ENCODE measurements at regions not wholly inside any gene's neighbourhood (a gene's known extent, or its start where the extent isn't known, plus 50 kb on each side); places are given as distances from the start of the nearest gene placed in this dataset.
"Not testable (repeated sequence)": the region's sequence is repeated elsewhere in the genome, so short reads cannot be mapped to it uniquely, and the experiment has no call there.

DNA sequence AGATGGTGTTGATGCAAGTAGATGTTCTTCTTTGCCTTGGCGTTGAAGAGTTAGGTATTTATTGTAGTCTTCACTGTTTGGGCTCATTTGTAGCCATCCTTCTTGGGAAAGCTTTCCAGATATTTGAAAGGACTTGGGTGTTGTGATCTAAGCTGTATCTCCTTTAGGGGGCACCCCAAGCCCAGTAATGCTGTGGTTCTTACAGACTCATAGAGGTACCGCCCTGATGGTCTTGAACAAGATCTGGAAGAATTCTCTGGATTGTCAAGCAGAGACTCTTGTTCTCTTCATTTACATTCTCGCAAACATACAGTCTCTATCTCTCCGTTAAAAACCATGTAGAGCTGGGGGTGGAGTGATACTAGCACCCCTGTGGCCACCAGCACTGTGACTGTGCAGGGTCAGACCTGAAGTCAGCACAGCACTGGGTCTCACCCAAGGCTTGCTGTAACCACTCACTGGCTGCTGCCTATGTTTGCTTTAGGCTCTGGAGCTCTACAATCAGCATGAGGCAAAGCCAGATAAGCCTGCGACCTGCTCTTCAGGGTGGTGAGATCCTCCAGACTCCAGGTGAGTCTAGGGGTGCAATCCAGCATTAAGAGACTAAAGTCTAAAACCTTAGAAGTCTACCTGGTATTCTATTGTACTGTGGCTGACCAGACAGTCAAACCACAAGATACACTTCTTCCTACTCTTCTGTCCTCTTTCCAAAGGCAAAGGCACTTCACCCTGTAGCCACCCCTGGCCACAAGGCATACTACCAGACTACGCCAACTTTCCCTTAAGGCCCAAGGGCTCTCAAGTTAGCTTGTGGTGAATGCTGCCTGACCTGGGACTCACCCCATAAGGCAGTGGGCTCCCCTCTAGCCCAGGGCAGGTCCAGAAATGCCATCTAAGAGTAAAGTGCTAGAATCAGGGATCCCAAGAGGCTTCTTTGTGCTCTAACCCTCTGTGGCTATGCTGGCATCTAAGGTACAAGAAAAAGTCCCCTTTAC, 209.7 kb upstream of the TMEM196 start:
- H3K27me3 ChIP-seq (ENCODE audit: control insufficient read depth, insufficient read depth): no peaks in the 10 kb centered on the region
- intact Hi-C loops (cut with DNase I): no loop called here
- no peaks in the 10 kb centered on the region for H3K4me1 ChIP-seq (ENCODE audit: control insufficient read depth, insufficient read depth, low read length)
- DNase-seq (peak; percentile 16 to 48 (median 23)), ATAC-seq (no peak)
- no peaks in the 10 kb centered on the region for H3K9me3 ChIP-seq (ENCODE audit: control insufficient read depth, low read length)
- 49% methylated on average over 6 of the region's 6 CpGs for WGBS
- H3K27ac ChIP-seq (ENCODE audit: low read length): no peak overlapping the region
- H3K4me3 ChIP-seq (ENCODE audit: low read length): no peak overlapping the region

DNA sequence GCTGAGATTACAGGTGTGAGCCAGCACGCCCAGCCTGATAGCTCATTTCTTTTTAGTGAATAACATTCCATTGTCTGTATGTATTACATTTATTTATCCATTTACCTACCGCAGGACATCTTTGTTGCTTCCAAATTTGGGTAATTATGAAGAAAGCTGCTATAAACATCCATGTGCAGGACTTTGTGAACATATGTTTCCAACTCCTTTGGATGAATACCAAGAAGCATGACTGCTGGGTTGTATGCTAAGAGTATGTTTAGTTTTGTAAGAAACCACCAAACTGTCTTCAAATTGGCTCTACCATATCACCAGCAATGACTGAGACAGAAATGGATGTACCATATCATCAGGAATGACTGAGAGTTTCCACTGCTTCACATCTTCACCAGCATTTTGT, 200.2 kb upstream of the TMEM196 start:
- DNase-seq (no peak), ATAC-seq (no peak)
- H3K4me3 ChIP-seq (ENCODE audit: low read length): no peak overlapping the region
- H3K9me3 ChIP-seq (ENCODE audit: control insufficient read depth, low read length): no peaks in the 10 kb centered on the region
- no peaks in the 10 kb centered on the region for H3K27me3 ChIP-seq (ENCODE audit: control insufficient read depth, insufficient read depth)
- no peaks in the 10 kb centered on the region for H3K4me1 ChIP-seq (ENCODE audit: control insufficient read depth, insufficient read depth, low read length)
- no peak overlapping the region for H3K27ac ChIP-seq (ENCODE audit: low read length)
- intact Hi-C loops (cut with DNase I): no loop called here
- WGBS: 92% methylated on average over 2 of the region's 2 CpGs

DNA sequence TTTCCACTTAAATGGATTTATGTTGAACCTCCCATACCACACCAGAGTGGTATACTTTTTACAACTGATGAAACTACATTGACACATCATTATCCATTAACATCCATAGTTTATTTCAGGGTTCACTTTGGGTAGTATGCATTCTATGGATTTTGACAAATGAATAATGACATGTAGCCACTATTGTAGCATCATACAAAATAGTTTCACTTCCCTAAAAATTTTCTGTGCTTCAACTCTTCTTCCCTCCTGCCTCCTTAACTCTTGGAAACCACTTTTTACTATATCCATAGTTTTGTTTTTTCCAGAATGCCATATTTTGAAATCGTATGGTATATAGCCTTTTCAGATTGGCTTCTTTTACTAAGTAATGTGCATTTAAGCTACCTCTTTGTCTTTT, 199.5 kb upstream of the TMEM196 start:
- Histone ChIP-seq H3K27ac (ENCODE audit: low read length) (no peak overlapping the region), H3K4me3 (ENCODE audit: low read length) (no peak overlapping the region), H3K4me1 (ENCODE audit: control insufficient read depth, insufficient read depth, low read length) (no peaks in the 10 kb centered on the region), H3K9me3 (ENCODE audit: control insufficient read depth, low read length) (no peaks in the 10 kb centered on the region), H3K27me3 (ENCODE audit: control insufficient read depth, insufficient read depth) (no peaks in the 10 kb centered on the region)
- whole genome bisulfite sequencing: 74% methylated on average over 1 of the region's 1 CpG
- intact Hi-C loops (cut with DNase I): no loop called here
- ATAC-seq: no peak
- no peak for DNase-seq

DNA sequence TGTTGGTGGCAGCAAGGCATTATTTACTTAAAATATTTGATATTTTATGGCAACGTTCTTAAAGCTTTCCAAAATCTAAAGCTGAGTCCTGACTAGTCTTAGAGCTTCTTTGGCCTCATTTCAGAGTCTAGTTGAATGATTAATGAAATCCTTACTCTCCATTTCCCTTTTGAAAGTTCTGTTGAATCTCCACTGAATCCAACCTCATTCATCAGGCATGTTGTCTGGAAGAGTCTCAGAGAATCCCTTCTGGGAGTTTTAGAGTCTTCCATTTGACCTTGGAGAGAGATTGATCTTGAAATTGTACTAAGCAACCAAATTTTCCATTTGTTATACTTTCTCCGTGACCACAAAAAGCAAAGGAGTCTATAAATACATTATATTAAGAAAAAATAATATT, 198.5 kb upstream of the TMEM196 start:
- H3K9me3 ChIP-seq (ENCODE audit: control insufficient read depth, low read length): no peaks in the 10 kb centered on the region
- ATAC-seq (no peak), DNase-seq (no peak)
- H3K27ac ChIP-seq (ENCODE audit: low read length): no peak overlapping the region
- intact Hi-C loops (cut with DNase I): no loop called here
- H3K27me3 ChIP-seq (ENCODE audit: control insufficient read depth, insufficient read depth): no peaks in the 10 kb centered on the region
- H3K4me1 ChIP-seq (ENCODE audit: control insufficient read depth, insufficient read depth, low read length): no peaks in the 10 kb centered on the region
- H3K4me3 ChIP-seq (ENCODE audit: low read length): no peak overlapping the region
- WGBS: 76% methylated on average over 2 of the region's 2 CpGs

DNA sequence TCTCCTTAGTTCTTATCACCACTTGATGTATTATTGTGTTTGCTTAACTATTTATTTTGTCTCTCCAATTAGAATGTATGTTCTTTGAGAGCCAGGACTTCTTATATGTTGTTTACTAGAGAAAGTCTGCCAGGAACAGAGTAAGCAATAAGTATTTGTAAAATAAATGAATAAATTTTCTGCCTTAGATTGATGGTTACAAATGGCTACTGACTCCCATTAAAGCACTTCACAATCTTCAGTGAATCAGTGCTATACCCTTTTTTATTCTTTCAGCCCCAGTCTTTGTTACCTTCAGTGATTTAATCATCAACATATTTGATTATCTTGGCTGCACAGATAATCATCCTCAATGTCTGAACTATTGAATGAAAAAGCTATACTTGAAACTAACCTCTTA, 197.1 kb upstream of the TMEM196 start:
- intact Hi-C loops (cut with DNase I): no loop called here
- DNase-seq: no peak
- no peak overlapping the region for H3K4me3 ChIP-seq (ENCODE audit: low read length)
- H3K27ac ChIP-seq (ENCODE audit: low read length): no peak overlapping the region
- H3K4me1 ChIP-seq (ENCODE audit: control insufficient read depth, insufficient read depth, low read length): no peaks in the 10 kb centered on the region
- H3K27me3 ChIP-seq (ENCODE audit: control insufficient read depth, insufficient read depth): no peaks in the 10 kb centered on the region
- H3K9me3 ChIP-seq (ENCODE audit: control insufficient read depth, low read length): no peaks in the 10 kb centered on the region
- no peak for ATAC-seq

DNA sequence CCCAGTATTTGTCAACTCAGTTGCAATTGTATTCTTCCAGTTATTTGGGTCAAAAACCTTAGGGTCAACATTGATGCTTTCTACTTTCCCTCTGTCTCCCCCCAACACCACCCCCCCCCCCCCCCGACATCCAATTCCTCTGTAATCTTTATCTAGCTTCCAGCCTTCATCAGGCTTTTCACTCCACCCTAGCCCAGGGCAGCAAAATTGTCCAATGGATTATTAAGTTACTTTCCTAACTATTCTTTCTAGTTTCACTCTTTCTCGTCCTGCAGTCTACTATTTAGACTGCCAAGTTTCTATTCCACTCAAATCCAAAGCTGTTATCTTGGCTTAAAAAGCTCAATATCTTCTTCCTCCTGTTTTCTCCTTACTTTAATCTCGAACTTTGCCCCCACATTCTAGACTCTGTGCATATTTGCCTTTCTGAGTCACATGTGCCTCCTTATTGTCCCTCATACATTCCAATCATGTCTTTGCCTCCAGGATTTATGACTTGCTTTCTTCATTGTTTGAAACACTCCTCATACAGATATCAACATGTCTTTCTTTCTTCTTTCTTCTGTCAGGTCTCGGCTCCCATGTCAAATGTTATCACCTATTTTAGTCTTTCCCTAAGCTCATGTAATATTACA, 196.6 kb upstream of the TMEM196 start:
- H3K9me3 ChIP-seq (ENCODE audit: control insufficient read depth, low read length): no peaks in the 10 kb centered on the region
- no peaks in the 10 kb centered on the region for H3K27me3 ChIP-seq (ENCODE audit: control insufficient read depth, insufficient read depth)
- WGBS: 19% methylated on average over 4 of the region's 4 CpGs
- no peak for ATAC-seq
- H3K4me1 ChIP-seq (ENCODE audit: control insufficient read depth, insufficient read depth, low read length): no peaks in the 10 kb centered on the region
- no peak for DNase-seq
- intact Hi-C loops (cut with DNase I): no loop called here
- H3K4me3 ChIP-seq (ENCODE audit: low read length): no peak overlapping the region
- no peak overlapping the region for H3K27ac ChIP-seq (ENCODE audit: low read length)

DNA sequence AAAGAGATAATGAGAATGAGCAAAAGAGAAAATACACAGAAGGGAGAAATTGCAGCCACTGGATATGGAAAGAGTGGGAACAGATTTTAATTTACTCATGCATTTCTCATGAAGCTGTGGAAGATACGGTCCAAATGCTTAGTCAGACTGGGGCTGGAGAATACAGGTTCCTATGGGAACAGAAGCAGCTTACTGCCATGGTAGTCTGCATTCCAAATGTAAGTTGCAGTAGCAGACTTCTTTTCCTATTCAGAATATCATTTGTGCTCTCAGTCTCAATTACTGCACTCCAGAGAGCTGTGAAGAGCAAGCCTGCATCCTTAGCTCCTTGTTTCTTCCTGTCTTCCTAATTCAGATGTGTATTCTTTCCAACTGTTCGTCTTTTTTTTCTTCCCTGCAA, 190.8 kb upstream of the TMEM196 start:
- peak; percentile 38 to 55 for ATAC-seq
- DNase-seq: no peak
- no peaks in the 10 kb centered on the region for H3K9me3 ChIP-seq (ENCODE audit: control insufficient read depth, low read length)
- intact Hi-C loops (cut with DNase I): no loop called here
- WGBS: 40% methylated on average over 2 of the region's 2 CpGs
- no peak overlapping the region for H3K27ac ChIP-seq (ENCODE audit: low read length)
- H3K4me1 ChIP-seq (ENCODE audit: control insufficient read depth, insufficient read depth, low read length): no peaks in the 10 kb centered on the region
- H3K27me3 ChIP-seq (ENCODE audit: control insufficient read depth, insufficient read depth): no peaks in the 10 kb centered on the region
- no peak overlapping the region for H3K4me3 ChIP-seq (ENCODE audit: low read length)

DNA sequence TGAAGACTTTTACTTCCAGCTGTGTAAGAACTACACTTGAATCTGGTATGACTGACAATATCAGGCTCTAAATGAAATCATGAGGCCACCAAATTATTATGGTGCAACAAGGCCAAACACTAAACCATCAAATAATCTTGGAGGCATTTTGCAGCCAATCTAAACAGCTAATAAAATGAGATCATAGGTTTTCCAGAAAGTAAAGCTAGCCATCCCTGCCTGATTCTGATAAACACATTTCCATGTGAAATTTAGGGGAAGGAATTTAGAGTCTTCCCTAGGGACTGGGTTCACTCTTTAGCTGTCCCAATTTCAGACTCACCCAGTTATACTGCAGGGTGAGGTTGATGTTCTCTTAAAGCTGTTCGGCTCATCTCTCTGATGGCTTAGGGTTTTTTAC, 190.3 kb upstream of the TMEM196 start:
- intact Hi-C loops (cut with DNase I): no loop called here
- peak; percentile 45 to 49 for ATAC-seq
- 64% methylated on average over 1 of the region's 1 CpG for WGBS
- no peak overlapping the region for H3K27ac ChIP-seq (ENCODE audit: low read length)
- H3K4me1 ChIP-seq (ENCODE audit: control insufficient read depth, insufficient read depth, low read length): no peaks in the 10 kb centered on the region
- DNase-seq: no peak
- no peaks in the 10 kb centered on the region for H3K27me3 ChIP-seq (ENCODE audit: control insufficient read depth, insufficient read depth)
- no peak overlapping the region for H3K4me3 ChIP-seq (ENCODE audit: low read length)
- H3K9me3 ChIP-seq (ENCODE audit: control insufficient read depth, low read length): no peaks in the 10 kb centered on the region

DNA sequence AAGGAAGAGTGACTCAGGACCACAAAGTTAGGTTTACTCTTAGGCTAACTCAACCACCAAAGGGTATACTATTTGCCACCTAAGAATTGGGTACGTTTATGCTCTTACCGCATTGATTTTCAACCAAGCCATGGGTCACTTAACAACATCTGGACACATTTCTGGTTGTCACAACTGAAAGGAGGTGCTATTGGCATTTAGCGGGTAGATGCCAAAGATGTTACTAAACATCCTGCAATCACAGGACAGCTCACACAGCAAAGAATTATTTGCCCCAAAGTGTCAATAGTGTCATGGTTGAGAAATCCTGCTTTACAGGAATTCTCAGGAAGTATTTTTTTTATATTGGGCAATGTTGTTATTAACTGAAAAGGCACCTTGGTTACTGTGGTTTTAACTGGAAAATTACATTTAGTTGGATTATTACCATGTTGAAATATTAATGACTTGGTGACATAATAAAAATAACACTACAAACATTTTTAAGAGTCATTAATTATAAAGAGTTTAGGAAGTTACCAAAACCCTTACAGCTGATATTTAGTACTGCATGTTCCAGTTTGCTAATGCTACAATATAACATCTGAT, 185.0 kb upstream of the TMEM196 start:
- ATAC-seq: no peak
- intact Hi-C loops (cut with DNase I): no loop called here

DNA sequence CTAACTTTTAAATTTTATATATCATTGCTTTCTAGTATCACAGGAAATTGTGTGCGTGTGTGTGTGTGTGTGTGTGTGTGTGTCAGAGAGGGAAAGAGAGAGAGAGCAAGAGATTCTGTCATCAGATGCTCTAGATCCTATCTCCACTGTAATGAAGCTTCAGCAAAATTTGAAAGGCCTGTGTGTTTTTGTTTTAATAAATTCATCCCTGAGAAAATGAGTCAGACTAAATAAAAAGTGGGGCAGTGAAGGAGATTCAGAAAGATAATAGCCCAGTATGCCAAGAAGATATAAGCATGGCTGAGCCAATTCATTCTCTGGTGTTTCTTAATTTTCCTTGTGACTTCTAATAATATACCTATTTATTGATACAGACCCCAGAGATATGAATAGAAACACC, 184.2 kb upstream of the TMEM196 start:
- Histone ChIP-seq H3K9me3 (ENCODE audit: control insufficient read depth, low read length) (peaks cover 3% of the 10 kb centered on the region), H3K27me3 (ENCODE audit: control insufficient read depth, insufficient read depth) (no peaks in the 10 kb centered on the region), H3K4me3 (ENCODE audit: low read length) (no peak overlapping the region), H3K27ac (ENCODE audit: low read length) (no peak overlapping the region), H3K4me1 (ENCODE audit: control insufficient read depth, insufficient read depth, low read length) (no peaks in the 10 kb centered on the region)
- intact Hi-C loops (cut with DNase I): no loop called here
- ATAC-seq: no peak
- no peak for DNase-seq
- 73% methylated on average over 1 of the region's 1 CpG for WGBS

More for the DNA sequence above, 185.0 kb upstream of the TMEM196 start:
- Histone ChIP-seq H3K4me3 (ENCODE audit: low read length) (no peak overlapping the region), H3K27me3 (ENCODE audit: control insufficient read depth, insufficient read depth) (no peaks in the 10 kb centered on the region), H3K9me3 (ENCODE audit: control insufficient read depth, low read length) (peaks cover 3% of the 10 kb centered on the region), H3K4me1 (ENCODE audit: control insufficient read depth, insufficient read depth, low read length) (no peaks in the 10 kb centered on the region), H3K27ac (ENCODE audit: low read length) (no peak overlapping the region)
- DNase-seq: no peak
- WGBS: 82% methylated on average over 3 of the region's 3 CpGs

DNA sequence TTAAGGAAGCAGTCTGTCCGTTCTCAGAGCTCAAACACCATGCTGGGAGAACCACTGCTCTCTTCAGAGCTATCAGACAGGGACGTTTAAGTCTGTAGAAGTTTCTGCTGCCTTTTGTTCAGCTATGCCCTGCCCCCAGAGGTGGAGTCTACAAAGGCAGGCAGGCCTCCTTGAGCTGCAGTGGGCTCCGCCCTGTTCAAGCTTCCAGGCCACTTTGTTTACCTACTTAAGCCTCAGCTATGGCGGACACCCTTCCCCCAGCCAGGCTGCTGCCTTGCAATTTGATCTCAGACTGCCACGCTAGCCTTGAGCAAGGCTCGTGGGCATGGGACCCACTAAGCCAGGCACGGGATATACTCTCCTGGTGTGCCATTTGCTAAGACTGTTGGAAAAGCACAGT, 180.7 kb upstream of the TMEM196 start:
- ATAC-seq; H3K27me3 ChIP-seq (ENCODE audit: control insufficient read depth, insufficient read depth); H3K9me3 ChIP-seq (ENCODE audit: control insufficient read depth, low read length); H3K4me3 ChIP-seq (ENCODE audit: low read length); H3K27ac ChIP-seq (ENCODE audit: low read length); H3K4me1 ChIP-seq (ENCODE audit: control insufficient read depth, insufficient read depth, low read length); DNase-seq; intact Hi-C loops (cut with DNase I): not testable (repeated sequence)
- 74% methylated on average over 7 of the region's 7 CpGs for WGBS
